HG03108 (cell line): ENCODE measurements at regions not wholly inside any gene's neighbourhood (a gene's known extent, or its start where the extent isn't known, plus 50 kb on each side); places are given as distances from the start of the nearest gene placed in this dataset.

Source experiments
- ATAC-seq: cut with Tn5 transposase; IDR thresholded peaks from one replicate; pipeline ENCODE4 v1.9.1; 2021; ENCODE audit warnings: moderate library complexity; ENCODE audit not compliant: unreplicated experiment

GRCh38 chr11:71357414-71357813 is 90.8 kb downstream of the DHCR7 start:
- no peak for ATAC-seq

- no peak for ATAC-seq
Observed at GRCh38 chr11:71356904-71357303, 91.3 kb downstream of the DHCR7 start.

GRCh38 chr11:71356280-71356876 is 91.8 kb downstream of the DHCR7 start:
- no peak for ATAC-seq

- no peak for ATAC-seq
Observed at GRCh38 chr11:71355281-71355680, 92.9 kb downstream of the DHCR7 start.

GRCh38 chr11:71354394-71355105 is 93.6 kb downstream of the DHCR7 start:
- no peak for ATAC-seq

- ATAC-seq = no peak
Observed at GRCh38 chr11:71352748-71353147, 95.4 kb downstream of the DHCR7 start.

- ATAC-seq = no peak
Observed at GRCh38 chr11:71352226-71352625, 96.0 kb downstream of the DHCR7 start.

GRCh38 chr11:71349627-71350026 is 97.2 kb upstream of the SHANK2 start:
- ATAC-seq = no peak

GRCh38 chr11:71343828-71344400 is 91.5 kb upstream of the SHANK2 start:
- no peak for ATAC-seq

GRCh38 chr11:71342951-71343827 is 90.8 kb upstream of the SHANK2 start:
- no peak for ATAC-seq

- ATAC-seq = no peak
Observed at GRCh38 chr11:71342116-71342515, 89.7 kb upstream of the SHANK2 start.

- ATAC-seq = no peak
Observed at GRCh38 chr11:71341596-71341995, 89.2 kb upstream of the SHANK2 start.

- no peak for ATAC-seq
Observed at GRCh38 chr11:71341173-71341572, 88.8 kb upstream of the SHANK2 start.

GRCh38 chr11:71340086-71340606 is 87.8 kb upstream of the SHANK2 start:
- ATAC-seq = no peak

GRCh38 chr11:71339396-71339881 is 87.1 kb upstream of the SHANK2 start:
- no peak for ATAC-seq

- no peak for ATAC-seq
Observed at GRCh38 chr11:71338801-71339395, 86.5 kb upstream of the SHANK2 start.

- ATAC-seq = no peak
Observed at GRCh38 chr11:71336996-71337754, 84.8 kb upstream of the SHANK2 start.

GRCh38 chr11:71336176-71336995 is 84.0 kb upstream of the SHANK2 start:
- no peak for ATAC-seq

GRCh38 chr11:71335371-71335770 is 83.0 kb upstream of the SHANK2 start:
- ATAC-seq = no peak
